Activated B cell treated with CpG ODN at 0.5 μM for 24 hours (primary cell): ENCODE measurements at regions not wholly inside any gene's neighbourhood (a gene's known extent, or its start where the extent isn't known, plus 50 kb on each side); places are given as distances from the start of the nearest gene placed in this dataset.

Experiments used
- ATAC-seq: fragments of 200-7000 bp; cut with Tn5 transposase; one replicate; pipeline ENCODE4 v1.10.0; 2021; ENCODE audit warnings: low read depth, mild to moderate bottlenecking, moderate library complexity
- CTCF ChIA-PET: fragments of 350-600 bp; sonication (Branson Sonifier 250); formaldehyde crosslinking; loops from one replicate; lab custom pipeline; 2021; ENCODE audit warnings: antibody characterized with exemption; lab: Charles Lee
- POLR2A ChIA-PET: fragments of 350-600 bp; sonication (Branson Sonifier 250); formaldehyde crosslinking; loops from one replicate; lab custom pipeline; 2021; ENCODE audit warnings: antibody characterized with exemption; lab: Charles Lee
- DNase-seq: peaks from one replicate; pipeline ENCODE4 v3.0.0; 2022
- H3K27ac Mint-ChIP-seq: one replicate; pipeline ENCODE4 v1.8.0; 2020; ENCODE audit warnings: mixed read lengths
- H3K27me3 Mint-ChIP-seq: one replicate; pipeline ENCODE4 v1.8.0; 2021; ENCODE audit warnings: mixed read lengths
- H3K36me3 Mint-ChIP-seq: one replicate; pipeline ENCODE4 v1.8.0; 2021; ENCODE audit warnings: low read depth, mixed read lengths
- H3K4me1 Mint-ChIP-seq: one replicate; pipeline ENCODE4 v1.8.0; 2021; ENCODE audit warnings: mixed read lengths
- H3K4me3 Mint-ChIP-seq: one replicate; pipeline ENCODE4 v1.8.0; 2020; ENCODE audit warnings: mild to moderate bottlenecking, mixed read lengths
- H3K9me3 Mint-ChIP-seq: one replicate; pipeline ENCODE4 v1.8.0; 2020; ENCODE audit warnings: mixed read lengths
- intact Hi-C: fragments of 100-400 bp; cut with micrococcal nuclease; formaldehyde crosslinking; loops from one replicate; pipeline ENCODE4 v1.15.1; 2024
- TF ChIP-seq, protein P1 (sequence below): fragments of 200-600 bp; IDR thresholded peaks from one replicate; pipeline ENCODE4 v1.8.0; 2022; ENCODE audit warnings: antibody characterized with exemption, mild to moderate bottlenecking

DNA sequence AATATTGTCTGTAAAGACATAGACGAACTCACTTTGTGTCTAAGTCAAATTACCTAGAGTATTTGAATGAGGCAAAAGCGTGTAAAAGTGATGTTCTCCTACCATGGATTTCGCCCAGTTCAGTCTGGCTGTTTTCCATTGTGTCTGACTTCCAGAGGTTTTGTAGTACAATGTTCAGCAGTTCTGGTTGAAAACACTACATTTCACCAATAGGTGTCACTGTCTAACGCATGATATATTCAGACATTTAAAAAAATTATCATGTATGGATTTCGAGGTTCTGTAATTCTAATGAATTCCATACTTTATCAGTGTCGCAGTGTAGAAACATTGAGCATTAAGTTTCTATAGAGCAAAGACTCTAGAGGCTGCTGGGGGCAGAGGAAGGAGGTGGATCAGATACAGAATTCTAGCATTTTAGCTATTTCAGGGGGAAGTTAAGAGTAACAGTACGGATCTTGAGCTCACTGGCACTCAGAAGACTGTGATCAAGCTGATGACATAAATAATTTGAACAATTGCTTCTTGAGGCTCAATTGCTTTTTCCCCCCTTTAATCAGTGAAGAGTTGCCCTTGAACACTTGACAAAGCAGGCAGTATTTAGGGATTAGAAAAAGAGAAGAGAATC lies 196.9 kb upstream of the RHOBTB1 start:
- CTCF ChIA-PET, result interaction anchor here (0.6 to 3.3 kb wide), 22 partner anchors 8 to 766 kb away, joined by 3 to 30 read pairs (median 4); no protein-coding TSS in a partner anchor
- Mint-ChIP-seq H3K27ac (no peak overlapping the region), H3K9me3 (no peaks in the 10 kb centered on the region), H3K27me3 (peaks cover 4% of the 10 kb centered on the region), H3K4me1 (peaks cover 21% of the 10 kb centered on the region), H3K4me3 (no peak overlapping the region), H3K36me3 (no peaks in the 10 kb centered on the region)
- TF ChIP-seq, protein P1, sequence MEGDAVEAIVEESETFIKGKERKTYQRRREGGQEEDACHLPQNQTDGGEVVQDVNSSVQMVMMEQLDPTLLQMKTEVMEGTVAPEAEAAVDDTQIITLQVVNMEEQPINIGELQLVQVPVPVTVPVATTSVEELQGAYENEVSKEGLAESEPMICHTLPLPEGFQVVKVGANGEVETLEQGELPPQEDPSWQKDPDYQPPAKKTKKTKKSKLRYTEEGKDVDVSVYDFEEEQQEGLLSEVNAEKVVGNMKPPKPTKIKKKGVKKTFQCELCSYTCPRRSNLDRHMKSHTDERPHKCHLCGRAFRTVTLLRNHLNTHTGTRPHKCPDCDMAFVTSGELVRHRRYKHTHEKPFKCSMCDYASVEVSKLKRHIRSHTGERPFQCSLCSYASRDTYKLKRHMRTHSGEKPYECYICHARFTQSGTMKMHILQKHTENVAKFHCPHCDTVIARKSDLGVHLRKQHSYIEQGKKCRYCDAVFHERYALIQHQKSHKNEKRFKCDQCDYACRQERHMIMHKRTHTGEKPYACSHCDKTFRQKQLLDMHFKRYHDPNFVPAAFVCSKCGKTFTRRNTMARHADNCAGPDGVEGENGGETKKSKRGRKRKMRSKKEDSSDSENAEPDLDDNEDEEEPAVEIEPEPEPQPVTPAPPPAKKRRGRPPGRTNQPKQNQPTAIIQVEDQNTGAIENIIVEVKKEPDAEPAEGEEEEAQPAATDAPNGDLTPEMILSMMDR, result no peak
- ATAC-seq, result peak; percentile 58
- intact Hi-C loops, result loop anchor here (1.0 to 5.0 kb wide), 9 partner anchors 16 to 1281 kb away; no protein-coding TSS in a partner anchor
- POLR2A ChIA-PET, result interaction anchor here (0.6 to 0.7 kb wide), 2 partner anchors 826 to 879 kb away, joined by 3 read pairs; no protein-coding TSS in a partner anchor
- DNase-seq, result no peak

DNA sequence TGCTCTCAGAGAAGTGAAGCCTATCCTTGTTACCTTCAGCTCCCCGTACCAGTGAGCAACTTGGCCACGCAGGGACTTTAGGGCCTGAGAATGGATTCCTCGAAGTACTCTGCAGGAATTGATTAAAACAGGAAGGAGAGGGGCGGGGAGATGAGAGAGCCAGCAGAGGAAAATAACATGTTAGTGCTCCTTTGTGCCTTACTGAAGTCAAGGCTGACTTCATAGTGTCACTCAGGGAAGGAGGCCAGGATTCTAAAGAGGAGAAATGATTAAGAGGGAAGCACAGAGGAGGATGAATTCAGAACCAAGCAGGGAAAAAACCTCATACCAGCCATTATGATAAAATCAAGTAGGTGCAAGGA lies 195.6 kb upstream of the RHOBTB1 start:
- no peak overlapping the region for H3K4me3 Mint-ChIP-seq
- intact Hi-C loops, result loop anchor here (5.0 to 10.0 kb wide), 7 partner anchors 177 to 1678 kb away; partner anchors contain the start of genes CCDC6, CDK1 and EGR2
- DNase-seq, result no peak
- no peaks in the 10 kb centered on the region for H3K36me3 Mint-ChIP-seq
- no peak for ATAC-seq
- ChIA-PET CTCF (interaction anchor here (0.6 to 3.3 kb wide), 5 partner anchors 10 to 594 kb away, joined by 4 to 30 read pairs (median 10); no protein-coding TSS in a partner anchor), POLR2A (no interaction called here)
- H3K27me3 Mint-ChIP-seq, result peaks cover 4% of the 10 kb centered on the region
- no peaks in the 10 kb centered on the region for H3K9me3 Mint-ChIP-seq
- H3K4me1 Mint-ChIP-seq, result peaks cover 33% of the 10 kb centered on the region
- H3K27ac Mint-ChIP-seq, result no peak overlapping the region
- TF ChIP-seq, protein P1, result no peak

DNA sequence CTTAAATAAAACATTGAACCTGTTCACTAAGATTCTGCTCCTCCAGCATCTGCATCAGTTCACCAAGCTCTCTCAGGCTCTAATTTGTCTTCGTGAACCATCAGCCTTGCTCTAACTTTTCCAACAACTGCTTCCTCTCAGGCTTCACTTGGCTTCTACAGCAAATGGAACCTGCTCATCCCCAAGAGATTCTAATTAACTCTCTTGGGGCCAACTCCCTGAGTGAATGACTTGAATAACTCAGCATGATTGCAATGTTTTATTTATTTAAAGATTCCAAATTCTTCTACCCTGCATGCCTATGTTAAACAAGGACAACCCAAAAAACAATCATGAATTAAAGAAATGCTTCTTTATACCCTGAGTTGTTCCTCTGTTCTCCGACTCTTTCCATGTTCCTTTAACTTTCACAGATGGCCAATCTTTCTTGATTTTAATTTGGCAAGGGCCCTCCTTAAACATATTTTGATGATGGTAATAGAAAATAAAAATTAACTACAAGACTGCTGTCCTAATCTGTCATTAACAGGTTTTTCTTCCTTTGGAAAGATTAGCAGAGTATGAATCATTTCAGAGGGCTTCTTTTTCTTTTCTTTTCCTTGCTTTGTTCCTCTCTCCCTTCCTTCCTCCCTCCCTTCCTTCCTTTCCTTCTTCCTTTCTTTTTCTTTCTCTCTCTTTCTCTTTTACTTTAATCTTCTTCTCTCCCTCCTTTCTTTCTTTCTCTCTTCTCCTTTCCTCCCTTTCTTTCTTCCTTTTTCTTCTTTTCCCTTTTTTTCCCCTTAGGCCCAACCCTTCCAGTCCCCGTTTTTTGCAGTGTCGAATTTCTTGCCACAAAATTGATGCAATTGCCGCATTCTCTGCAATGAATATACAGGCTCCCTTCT lies 195.0 kb upstream of the RHOBTB1 start:
- no peak overlapping the region for H3K27ac Mint-ChIP-seq
- H3K4me1 Mint-ChIP-seq, result peaks cover 36% of the 10 kb centered on the region
- ChIA-PET CTCF (interaction anchor here (1.5 kb wide), 1 partner anchor 114 kb away, joined by 7 read pairs; no protein-coding TSS in a partner anchor), POLR2A (no interaction called here)
- intact Hi-C loops, result loop anchor here (5.0 to 10.0 kb wide), 7 partner anchors 177 to 1678 kb away; partner anchors contain the start of genes CCDC6, CDK1 and EGR2
- no peak for ATAC-seq
- H3K4me3 Mint-ChIP-seq, result no peak overlapping the region
- H3K27me3 Mint-ChIP-seq, result peaks cover 2% of the 10 kb centered on the region
- H3K36me3 Mint-ChIP-seq, result no peaks in the 10 kb centered on the region
- DNase-seq, result no peak
- TF ChIP-seq, protein P1, result no peak
- no peaks in the 10 kb centered on the region for H3K9me3 Mint-ChIP-seq

DNA sequence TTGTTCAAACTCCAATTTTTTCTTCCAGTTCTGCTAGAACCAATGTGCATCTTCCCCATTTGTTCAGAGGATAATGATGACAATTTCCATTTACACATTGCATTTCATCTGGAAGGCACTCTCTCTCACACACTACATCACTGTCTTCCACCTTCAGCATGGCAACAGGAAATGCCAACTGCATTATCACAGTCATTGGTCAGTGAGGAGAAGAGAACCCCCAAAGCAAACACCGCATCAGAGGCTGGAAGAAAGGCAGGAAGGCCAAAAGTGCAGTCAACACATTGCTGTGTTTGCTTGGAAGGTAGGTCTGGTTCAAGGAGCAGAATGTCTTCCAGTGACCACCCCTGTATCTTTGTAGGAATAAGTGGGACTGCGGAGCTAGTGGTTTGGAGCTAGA lies 192.2 kb upstream of the RHOBTB1 start:
- TF ChIP-seq, protein P1, result no peak

More for the DNA sequence above, 192.2 kb upstream of the RHOBTB1 start:
- CTCF ChIA-PET, result interaction anchor here (0.9 kb wide), 1 partner anchor 1682 kb away, joined by 3 read pairs; no protein-coding TSS in a partner anchor
- Mint-ChIP-seq H3K4me3 (no peak overlapping the region), H3K4me1 (peaks cover 45% of the 10 kb centered on the region), H3K9me3 (peaks cover 4% of the 10 kb centered on the region), H3K36me3 (no peaks in the 10 kb centered on the region), H3K27me3 (peaks cover 2% of the 10 kb centered on the region), H3K27ac (peak overlapping the region; percentile 26)
- ATAC-seq (no peak), DNase-seq (no peak)
- intact Hi-C loops, result loop anchor here (5.0 to 10.0 kb wide), 7 partner anchors 174 to 1681 kb away; partner anchors contain the start of genes CCDC6, CDK1 and EGR2
- POLR2A ChIA-PET, result interaction anchor here (1.7 kb wide), 1 partner anchor 10 kb away, joined by 8 read pairs; no protein-coding TSS in a partner anchor
